K562 (cell line): ENCODE measurements at regions not wholly inside any gene's neighbourhood (a gene's known extent, or its start where the extent isn't known, plus 50 kb on each side); places are given as distances from the start of the nearest gene placed in this dataset.

Source experiments
- ATAC-seq: fragments of 200-7000 bp; cut with Tn5 transposase; 3 replicates; pipeline ENCODE4 v1.9.1; 2020; ENCODE audit warnings: moderate library complexity
- BruUV-seq: library from RNA; stranded (reverse); fragments of 400-500 nt; replicated peaks from 2 replicates; lab custom pipeline; 2021; lab: Mats Ljungman, UMichigan
- CTCF ChIA-PET: fragments of 300-600 bp; formaldehyde crosslinking; extraction: SDS; loops from one replicate; lab custom pipeline; 2021; ENCODE audit warnings: low intra/inter-chr PET ratio; lab: Yijun Ruan, JAX
- POLR2A ChIA-PET: fragments of 300-600, 350-650 bp; sonication (Branson Sonifier 250); formaldehyde crosslinking; extraction: SDS; loops from one replicate; lab custom pipeline; 2021; ENCODE audit warnings: antibody characterized with exemption, inconsistent platforms; lab: Yijun Ruan, JAX
- DNase-seq, 4 experiments: peaks; one replicate each; pipeline versions ENCODE4 v3.0.0 to v3.0.0-alpha.2; 2011 to 2018; ENCODE audit warnings: low spot score in 3 of 4, mixed read lengths in 3 of 4; ENCODE audit errors: extremely low read depth in 1 of 4
- FAIRE-seq: peaks from 2 replicates; lab custom pipeline; 2011; peaks lifted over from hg19 to GRCh38; lab: Jason Lieb, UNC
- H2AFZ ChIP-seq: 2 replicates; pipeline ENCODE4 v1.6.0; 2011; ENCODE audit warnings: low read depth, low read length, control low read depth, inconsistent platforms
- H3K27ac ChIP-seq: fragments of 200-600 bp; 3 replicates; pipeline ENCODE4 v1.8.0; 2011; ENCODE audit warnings: low read depth, mild to moderate bottlenecking, control low read depth, inconsistent platforms, low read length, moderate library complexity, mixed read lengths; ENCODE audit errors: extremely low read depth
- H3K27me3 ChIP-seq, 2 experiments: fragments of 300-600 bp in 1 of 2; 2 replicates in 1 of 2; 3 replicates in 1 of 2; pipeline versions ENCODE4 v1.6.0 to v1.8.0; 2011; ENCODE audit warnings: inconsistent platforms in 2 of 2, low read length in 2 of 2, mild to moderate bottlenecking in 1 of 2, mixed read lengths in 1 of 2, moderate library complexity in 1 of 2; ENCODE audit not compliant: control insufficient read depth in 2 of 2, insufficient read depth in 2 of 2
- H3K36me3 ChIP-seq: fragments of 300-600 bp; 3 replicates; pipeline ENCODE4 v1.8.0; 2011; ENCODE audit warnings: mild to moderate bottlenecking, low read length, inconsistent platforms; ENCODE audit not compliant: control insufficient read depth, insufficient read depth
- H3K4me1 ChIP-seq, 2 experiments: fragments of 200-600 bp in 1 of 2; replicated peaks in 1 of 2; 2 replicates in 1 of 2; 3 replicates in 1 of 2; pipeline versions ENCODE4 v1.5.1 to v1.8.0; 2011; ENCODE audit warnings: inconsistent platforms in 2 of 2, low read length in 2 of 2, mild to moderate bottlenecking in 1 of 2, mixed read lengths in 1 of 2, moderate library complexity in 1 of 2; ENCODE audit not compliant: control insufficient read depth in 2 of 2, insufficient read depth in 2 of 2
- H3K4me2 ChIP-seq: 2 replicates; pipeline ENCODE4 v1.6.1; 2011; ENCODE audit warnings: low read length, control low read depth, inconsistent platforms, mixed read lengths; ENCODE audit not compliant: insufficient read depth
- H3K4me3 ChIP-seq: fragments of 200-600 bp; sonication (generic), shearing (Covaris generic); 2 replicates; pipeline ENCODE4 v1.5.1; 2016; ENCODE audit warnings: control low read depth, inconsistent platforms
- H3K79me2 ChIP-seq: fragments of 200-600 bp; 3 replicates; pipeline ENCODE4 v1.8.0; 2011; ENCODE audit warnings: low read length, inconsistent platforms; ENCODE audit not compliant: control insufficient read depth, insufficient read depth
- H3K9ac ChIP-seq, 2 experiments: 2 replicates each; pipeline versions ENCODE4 v1.6.0 to v1.6.1; 2011; ENCODE audit warnings: low read depth in 2 of 2, low read length in 2 of 2, control low read depth in 1 of 2, inconsistent platforms in 1 of 2, mild to moderate bottlenecking in 1 of 2, mixed read lengths in 1 of 2; ENCODE audit not compliant: insufficient read depth in 1 of 2
- H3K9me1 ChIP-seq: one replicate; pipeline ENCODE4 v1.6.0; 2011; ENCODE audit warnings: inconsistent platforms, mild to moderate bottlenecking, low read length, moderate library complexity; ENCODE audit not compliant: control insufficient read depth, insufficient read depth
- H3K9me3 ChIP-seq: replicated peaks from 2 replicates; pipeline ENCODE4 v1.5.1; 2011; ENCODE audit warnings: low read depth, low read length, inconsistent platforms; ENCODE audit not compliant: control insufficient read depth, insufficient read depth
- H4K20me1 ChIP-seq: replicated peaks from 2 replicates; pipeline ENCODE4 v1.6.1; 2011; ENCODE audit warnings: low read length, inconsistent platforms, mixed read lengths; ENCODE audit not compliant: control insufficient read depth, insufficient read depth
- BRCA1 ChIP-seq, 2 experiments: fragments of 450-650 bp in 1 of 2; sonication (generic) in 1 of 2; formaldehyde crosslinking in 1 of 2; IDR thresholded peaks; 2 replicates each; pipeline versions ENCODE4 v1.5.0 to v1.6.1; 2017 to 2020; ENCODE audit warnings: mild to moderate bottlenecking in 1 of 2, missing genetic modification reagents in 1 of 2
- HCFC1 ChIP-seq: IDR thresholded peaks from 2 replicates; pipeline ENCODE4 v1.6.1; 2012; ENCODE audit warnings: low read depth, low read length, improper control_type of control experiment
- HSF4 ChIP-seq: fragments of 250-450 bp; sonication (Bioruptor Pico); IDR thresholded peaks from 2 replicates; pipeline ENCODE4 v2.1.2; 2022; ENCODE audit warnings: mild to moderate bottlenecking, moderate library complexity, borderline replicate concordance
- PTTG1 ChIP-seq: fragments of 450-650 bp; IDR thresholded peaks from 2 replicates; pipeline ENCODE4 v1.6.1; 2016; ENCODE audit warnings: low read depth, mild to moderate bottlenecking, missing genetic modification characterization, missing compliant biosample characterization
- SMARCB1 ChIP-seq: IDR thresholded peaks from 2 replicates; pipeline ENCODE4 v1.6.1; 2011; ENCODE audit warnings: improper control_type of control experiment, low read depth; ENCODE audit not compliant: insufficient read length
- XRCC3 ChIP-seq: fragments of 450-650 bp; IDR thresholded peaks from 2 replicates; pipeline ENCODE4 v1.6.1; 2017; ENCODE audit warnings: mild to moderate bottlenecking, moderate library complexity
- ZNF175 ChIP-seq: fragments of 200-800 bp; sonication (Bioruptor generic); IDR thresholded peaks from 2 replicates; pipeline ENCODE4 v1.6.1; 2016; ENCODE audit warnings: low read depth, mild to moderate bottlenecking, missing genetic modification characterization, missing compliant biosample characterization
- WGBS: fragments of 100-300 bp; shearing (Covaris generic); methylation state at CpG from one replicate; pipeline ENCODE4 v1.1.6; 2016; ENCODE audit warnings: low coverage, mixed read lengths; ENCODE audit not compliant: insufficient coverage; ENCODE audit errors: missing lambda C conversion rate; 5-methylcytosine and 5-hydroxymethylcytosine counted together
- in situ Hi-C: fragments of 300-500 bp; cut with MboI; formaldehyde crosslinking; loops from 4 replicates; pipeline ENCODE4 v1.15.0; 2018; ENCODE audit warnings: inconsistent platforms, mixed read lengths
- intact Hi-C: fragments of 100-400 bp; cut with micrococcal nuclease; formaldehyde crosslinking; loops from 2 replicates; pipeline ENCODE4 v1.14.2; 2022
- TF ChIP-seq, protein P1 (sequence below): fragments of 450-650 bp; IDR thresholded peaks from 2 replicates; pipeline ENCODE4 v1.6.1; 2016; ENCODE audit warnings: mild to moderate bottlenecking, moderate library complexity

DNA sequence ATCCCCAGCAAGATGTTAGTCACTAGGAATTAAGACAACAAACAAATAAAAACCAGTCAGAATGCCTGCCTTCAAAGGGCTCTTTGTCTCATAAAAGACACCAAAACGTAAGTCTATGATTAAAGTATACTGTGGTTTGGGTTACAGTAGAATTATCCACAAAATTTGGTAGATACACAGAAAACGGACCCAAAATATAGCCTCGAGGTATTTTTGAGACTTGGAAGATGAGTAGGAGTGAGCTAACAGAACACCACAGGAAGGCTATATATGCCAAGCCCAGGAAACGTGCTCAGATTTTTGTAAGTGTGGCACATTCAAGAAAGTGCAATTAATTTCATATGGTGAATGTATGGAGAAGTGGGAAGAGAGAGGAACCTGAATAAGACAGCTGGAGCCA, 831.4 kb downstream of the CDH11 start:
- 3% methylated on average over 4 of the region's 4 CpGs for WGBS
- Histone ChIP-seq H4K20me1 (no peaks in the 10 kb centered on the region), H3K79me2 (no peaks in the 10 kb centered on the region), H3K4me1 (no peaks in the 10 kb centered on the region), H3K4me2 (no peak overlapping the region), H3K27ac (no peak overlapping the region), H3K9me1 (no peaks in the 10 kb centered on the region), H2AFZ (no peak overlapping the region), H3K9ac (no peak overlapping the region), H3K9me3 (no peaks in the 10 kb centered on the region), H3K36me3 (no peaks in the 10 kb centered on the region), H3K4me3 (no peak overlapping the region), H3K27me3 (no peaks in the 10 kb centered on the region)
- no peak for ATAC-seq
- POLR2A ChIA-PET: no interaction called here
- no TSS peak for BruUV-seq
- CTCF ChIA-PET: no interaction called here
- FAIRE-seq: no peak
- no peak for DNase-seq
- in situ Hi-C loops: no loop called here
- intact Hi-C loops: no loop called here
- no peak for TF ChIP-seq BRCA1 (IDR thresholded peaks at IDR 0.05)
- no peak for TF ChIP-seq BRCA1 (CRISPR knock-in tag; IDR thresholded peaks at IDR 0.05)
- no peak for TF ChIP-seq ZNF175 (CRISPR knock-in tag)
- TF ChIP-seq, protein P1, sequence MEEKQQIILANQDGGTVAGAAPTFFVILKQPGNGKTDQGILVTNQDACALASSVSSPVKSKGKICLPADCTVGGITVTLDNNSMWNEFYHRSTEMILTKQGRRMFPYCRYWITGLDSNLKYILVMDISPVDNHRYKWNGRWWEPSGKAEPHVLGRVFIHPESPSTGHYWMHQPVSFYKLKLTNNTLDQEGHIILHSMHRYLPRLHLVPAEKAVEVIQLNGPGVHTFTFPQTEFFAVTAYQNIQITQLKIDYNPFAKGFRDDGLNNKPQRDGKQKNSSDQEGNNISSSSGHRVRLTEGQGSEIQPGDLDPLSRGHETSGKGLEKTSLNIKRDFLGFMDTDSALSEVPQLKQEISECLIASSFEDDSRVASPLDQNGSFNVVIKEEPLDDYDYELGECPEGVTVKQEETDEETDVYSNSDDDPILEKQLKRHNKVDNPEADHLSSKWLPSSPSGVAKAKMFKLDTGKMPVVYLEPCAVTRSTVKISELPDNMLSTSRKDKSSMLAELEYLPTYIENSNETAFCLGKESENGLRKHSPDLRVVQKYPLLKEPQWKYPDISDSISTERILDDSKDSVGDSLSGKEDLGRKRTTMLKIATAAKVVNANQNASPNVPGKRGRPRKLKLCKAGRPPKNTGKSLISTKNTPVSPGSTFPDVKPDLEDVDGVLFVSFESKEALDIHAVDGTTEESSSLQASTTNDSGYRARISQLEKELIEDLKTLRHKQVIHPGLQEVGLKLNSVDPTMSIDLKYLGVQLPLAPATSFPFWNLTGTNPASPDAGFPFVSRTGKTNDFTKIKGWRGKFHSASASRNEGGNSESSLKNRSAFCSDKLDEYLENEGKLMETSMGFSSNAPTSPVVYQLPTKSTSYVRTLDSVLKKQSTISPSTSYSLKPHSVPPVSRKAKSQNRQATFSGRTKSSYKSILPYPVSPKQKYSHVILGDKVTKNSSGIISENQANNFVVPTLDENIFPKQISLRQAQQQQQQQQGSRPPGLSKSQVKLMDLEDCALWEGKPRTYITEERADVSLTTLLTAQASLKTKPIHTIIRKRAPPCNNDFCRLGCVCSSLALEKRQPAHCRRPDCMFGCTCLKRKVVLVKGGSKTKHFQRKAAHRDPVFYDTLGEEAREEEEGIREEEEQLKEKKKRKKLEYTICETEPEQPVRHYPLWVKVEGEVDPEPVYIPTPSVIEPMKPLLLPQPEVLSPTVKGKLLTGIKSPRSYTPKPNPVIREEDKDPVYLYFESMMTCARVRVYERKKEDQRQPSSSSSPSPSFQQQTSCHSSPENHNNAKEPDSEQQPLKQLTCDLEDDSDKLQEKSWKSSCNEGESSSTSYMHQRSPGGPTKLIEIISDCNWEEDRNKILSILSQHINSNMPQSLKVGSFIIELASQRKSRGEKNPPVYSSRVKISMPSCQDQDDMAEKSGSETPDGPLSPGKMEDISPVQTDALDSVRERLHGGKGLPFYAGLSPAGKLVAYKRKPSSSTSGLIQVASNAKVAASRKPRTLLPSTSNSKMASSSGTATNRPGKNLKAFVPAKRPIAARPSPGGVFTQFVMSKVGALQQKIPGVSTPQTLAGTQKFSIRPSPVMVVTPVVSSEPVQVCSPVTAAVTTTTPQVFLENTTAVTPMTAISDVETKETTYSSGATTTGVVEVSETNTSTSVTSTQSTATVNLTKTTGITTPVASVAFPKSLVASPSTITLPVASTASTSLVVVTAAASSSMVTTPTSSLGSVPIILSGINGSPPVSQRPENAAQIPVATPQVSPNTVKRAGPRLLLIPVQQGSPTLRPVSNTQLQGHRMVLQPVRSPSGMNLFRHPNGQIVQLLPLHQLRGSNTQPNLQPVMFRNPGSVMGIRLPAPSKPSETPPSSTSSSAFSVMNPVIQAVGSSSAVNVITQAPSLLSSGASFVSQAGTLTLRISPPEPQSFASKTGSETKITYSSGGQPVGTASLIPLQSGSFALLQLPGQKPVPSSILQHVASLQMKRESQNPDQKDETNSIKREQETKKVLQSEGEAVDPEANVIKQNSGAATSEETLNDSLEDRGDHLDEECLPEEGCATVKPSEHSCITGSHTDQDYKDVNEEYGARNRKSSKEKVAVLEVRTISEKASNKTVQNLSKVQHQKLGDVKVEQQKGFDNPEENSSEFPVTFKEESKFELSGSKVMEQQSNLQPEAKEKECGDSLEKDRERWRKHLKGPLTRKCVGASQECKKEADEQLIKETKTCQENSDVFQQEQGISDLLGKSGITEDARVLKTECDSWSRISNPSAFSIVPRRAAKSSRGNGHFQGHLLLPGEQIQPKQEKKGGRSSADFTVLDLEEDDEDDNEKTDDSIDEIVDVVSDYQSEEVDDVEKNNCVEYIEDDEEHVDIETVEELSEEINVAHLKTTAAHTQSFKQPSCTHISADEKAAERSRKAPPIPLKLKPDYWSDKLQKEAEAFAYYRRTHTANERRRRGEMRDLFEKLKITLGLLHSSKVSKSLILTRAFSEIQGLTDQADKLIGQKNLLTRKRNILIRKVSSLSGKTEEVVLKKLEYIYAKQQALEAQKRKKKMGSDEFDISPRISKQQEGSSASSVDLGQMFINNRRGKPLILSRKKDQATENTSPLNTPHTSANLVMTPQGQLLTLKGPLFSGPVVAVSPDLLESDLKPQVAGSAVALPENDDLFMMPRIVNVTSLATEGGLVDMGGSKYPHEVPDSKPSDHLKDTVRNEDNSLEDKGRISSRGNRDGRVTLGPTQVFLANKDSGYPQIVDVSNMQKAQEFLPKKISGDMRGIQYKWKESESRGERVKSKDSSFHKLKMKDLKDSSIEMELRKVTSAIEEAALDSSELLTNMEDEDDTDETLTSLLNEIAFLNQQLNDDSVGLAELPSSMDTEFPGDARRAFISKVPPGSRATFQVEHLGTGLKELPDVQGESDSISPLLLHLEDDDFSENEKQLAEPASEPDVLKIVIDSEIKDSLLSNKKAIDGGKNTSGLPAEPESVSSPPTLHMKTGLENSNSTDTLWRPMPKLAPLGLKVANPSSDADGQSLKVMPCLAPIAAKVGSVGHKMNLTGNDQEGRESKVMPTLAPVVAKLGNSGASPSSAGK: no peak
- no peak for TF ChIP-seq PTTG1 (tag)
- TF ChIP-seq SMARCB1: no peak
- no peak for TF ChIP-seq XRCC3
- no peak for TF ChIP-seq HCFC1
- no peak for TF ChIP-seq HSF4 (CRISPR knock-in tag)
